HG03571 (cell line): ENCODE measurements at regions not wholly inside any gene's neighbourhood (a gene's known extent, or its start where the extent isn't known, plus 50 kb on each side); places are given as distances from the start of the nearest gene placed in this dataset.
"Not testable (repeated sequence)": the region's sequence is repeated elsewhere in the genome, so short reads cannot be mapped to it uniquely, and the experiment has no call there.

Experiments
- ATAC-seq: cut with Tn5 transposase; IDR thresholded peaks from one replicate; pipeline ENCODE4 v1.9.1; 2021; ENCODE audit not compliant: unreplicated experiment

GRCh38 chr1:168457296-168457695 is 86.5 kb downstream of the XCL2 start:
- ATAC-seq: not testable (repeated sequence)

GRCh38 chr1:168455764-168456163 is 88.0 kb downstream of the XCL2 start:
- no peak for ATAC-seq

- ATAC-seq: no peak
These were observed 89.5 kb downstream of the XCL2 start for GRCh38 chr1:168454211-168454815.

GRCh38 chr1:168453056-168453455 is 90.7 kb downstream of the XCL2 start:
- ATAC-seq: no peak

GRCh38 chr1:168452329-168452728 is 91.5 kb downstream of the XCL2 start:
- ATAC-seq: no peak

- no peak for ATAC-seq
These were observed 95.9 kb downstream of the XCL2 start for GRCh38 chr1:168447871-168448270.

- ATAC-seq: no peak
These were observed 97.7 kb downstream of the XCL2 start for GRCh38 chr1:168446081-168446480.

GRCh38 chr1:168443899-168444298 is 99.9 kb downstream of the XCL2 start:
- no peak for ATAC-seq

- ATAC-seq: no peak
These were observed 100.4 kb downstream of the XCL2 start for GRCh38 chr1:168443356-168443755.

GRCh38 chr1:168442931-168443330 is 100.9 kb downstream of the XCL2 start:
- no peak for ATAC-seq

- ATAC-seq: no peak
These were observed 102.1 kb downstream of the XCL2 start for GRCh38 chr1:168441745-168442144.

- peak; percentile 72 for ATAC-seq
These were observed 104.1 kb downstream of the XCL2 start for GRCh38 chr1:168439456-168440375.

- ATAC-seq: no peak
These were observed 105.2 kb downstream of the XCL2 start for GRCh38 chr1:168438626-168439025.

- ATAC-seq: no peak
These were observed 106.0 kb downstream of the XCL2 start for GRCh38 chr1:168437821-168438220.

GRCh38 chr1:168435439-168435838 is 108.4 kb downstream of the XCL2 start:
- ATAC-seq: no peak

GRCh38 chr1:168433238-168433637 is 110.6 kb downstream of the XCL2 start:
- ATAC-seq: no peak

GRCh38 chr1:168431882-168432281 is 111.9 kb downstream of the XCL2 start:
- ATAC-seq: no peak

GRCh38 chr1:168430321-168430720 is 113.5 kb downstream of the XCL2 start:
- no peak for ATAC-seq

- ATAC-seq: no peak
These were observed 115.6 kb downstream of the XCL2 start for GRCh38 chr1:168428063-168428731.

GRCh38 chr1:168427051-168427450 is 116.7 kb downstream of the XCL2 start:
- no peak for ATAC-seq

GRCh38 chr1:168424281-168424680 is 119.5 kb downstream of the XCL2 start:
- no peak for ATAC-seq
